Osteocyte (in vitro differentiated cells): ENCODE measurements at regions not wholly inside any gene's neighbourhood (a gene's known extent, or its start where the extent isn't known, plus 50 kb on each side); places are given as distances from the start of the nearest gene placed in this dataset.
A peak's percentile ranks its signal among the peaks of the same experiment; 100 is the strongest.

Experiments used
- DNase-seq: peaks from one replicate; pipeline ENCODE4 v3.0.0; 2021; ENCODE audit warnings: mixed read lengths; ENCODE audit not compliant: unreplicated experiment; ENCODE audit errors: extremely low spot score
- H3K27ac Mint-ChIP-seq: one replicate; pipeline ENCODE4 v1.8.0; 2021; ENCODE audit warnings: mild to moderate bottlenecking, mixed read lengths; ENCODE audit not compliant: unreplicated experiment
- H3K27me3 Mint-ChIP-seq: one replicate; pipeline ENCODE4 v1.8.0; 2021; ENCODE audit warnings: mixed read lengths; ENCODE audit not compliant: unreplicated experiment
- H3K36me3 Mint-ChIP-seq: one replicate; pipeline ENCODE4 v1.8.0; 2021; ENCODE audit warnings: mixed read lengths; ENCODE audit not compliant: unreplicated experiment
- H3K4me1 Mint-ChIP-seq: one replicate; pipeline ENCODE4 v1.8.0; 2021; ENCODE audit warnings: mixed read lengths; ENCODE audit not compliant: unreplicated experiment
- H3K4me3 Mint-ChIP-seq: one replicate; pipeline ENCODE4 v1.8.0; 2021; ENCODE audit warnings: mild to moderate bottlenecking, moderate library complexity, mixed read lengths; ENCODE audit not compliant: unreplicated experiment
- H3K9me3 Mint-ChIP-seq: one replicate; pipeline ENCODE4 v1.8.0; 2021; ENCODE audit warnings: mixed read lengths; ENCODE audit not compliant: unreplicated experiment
- CTCF ChIP-seq: fragments of 200-600 bp; sonication (generic); IDR thresholded peaks from 2 replicates; pipeline ENCODE4 v1.5.0; 2021; ENCODE audit warnings: antibody characterized with exemption, mild to moderate bottlenecking, moderate library complexity

- Mint-ChIP-seq H3K27ac (no peak overlapping the region), H3K4me1 (peaks cover 23% of the 10 kb centered on the region), H3K27me3 (no peaks in the 10 kb centered on the region), H3K36me3 (peaks cover 9% of the 10 kb centered on the region), H3K4me3 (no peak overlapping the region), H3K9me3 (peaks cover 30% of the 10 kb centered on the region)
- DNase-seq = no peak
- no peak for TF ChIP-seq CTCF
These were observed 91.3 kb upstream of the HMHB1 start for GRCh38 chr5:143720689-143721088.

GRCh38 chr5:143717400-143717799 is 94.6 kb upstream of the HMHB1 start:
- peak; percentile 42 for TF ChIP-seq CTCF

GRCh38 chr5:143716881-143717280 is 95.1 kb upstream of the HMHB1 start:
- DNase-seq = no peak
- Mint-ChIP-seq H3K9me3 (peaks cover 4% of the 10 kb centered on the region), H3K36me3 (no peaks in the 10 kb centered on the region), H3K27me3 (no peaks in the 10 kb centered on the region), H3K4me3 (no peak overlapping the region), H3K4me1 (peaks cover 34% of the 10 kb centered on the region), H3K27ac (peak overlapping the region; percentile 58)
- no peak for TF ChIP-seq CTCF

More at GRCh38 chr5:143717400-143717799, 94.6 kb upstream of the HMHB1 start:
- Mint-ChIP-seq H3K4me3 (no peak overlapping the region), H3K27ac (peak overlapping the region; percentile 58), H3K27me3 (no peaks in the 10 kb centered on the region), H3K36me3 (no peaks in the 10 kb centered on the region), H3K9me3 (peaks cover 9% of the 10 kb centered on the region), H3K4me1 (peaks cover 34% of the 10 kb centered on the region)
- DNase-seq = no peak

- H3K36me3 Mint-ChIP-seq = no peaks in the 10 kb centered on the region
- TF ChIP-seq CTCF = no peak
- no peak overlapping the region for H3K27ac Mint-ChIP-seq
- no peak for DNase-seq
- H3K4me3 Mint-ChIP-seq = no peak overlapping the region
- H3K4me1 Mint-ChIP-seq = peaks cover 34% of the 10 kb centered on the region
- H3K9me3 Mint-ChIP-seq = no peaks in the 10 kb centered on the region
- H3K27me3 Mint-ChIP-seq = no peaks in the 10 kb centered on the region
These were observed 96.3 kb upstream of the HMHB1 start for GRCh38 chr5:143715616-143716015.

- Mint-ChIP-seq H3K27ac (no peak overlapping the region), H3K9me3 (no peaks in the 10 kb centered on the region), H3K36me3 (no peaks in the 10 kb centered on the region), H3K4me1 (peaks cover 34% of the 10 kb centered on the region), H3K4me3 (no peak overlapping the region), H3K27me3 (no peaks in the 10 kb centered on the region)
- DNase-seq = no peak
- no peak for TF ChIP-seq CTCF
These were observed 97.3 kb upstream of the HMHB1 start for GRCh38 chr5:143714629-143715028.
